GM12872 (cell line): ENCODE measurements at regions not wholly inside any gene's neighbourhood (a gene's known extent, or its start where the extent isn't known, plus 50 kb on each side); places are given as distances from the start of the nearest gene placed in this dataset.

Experiments used
- TF ChIP-seq, protein P1 (sequence below): IDR thresholded peaks from 3 replicates; pipeline ENCODE4 v1.5.1; 2011; ENCODE audit warnings: low read depth, mild to moderate bottlenecking, low read length, moderate library complexity; ENCODE audit not compliant: insufficient read depth

DNA sequence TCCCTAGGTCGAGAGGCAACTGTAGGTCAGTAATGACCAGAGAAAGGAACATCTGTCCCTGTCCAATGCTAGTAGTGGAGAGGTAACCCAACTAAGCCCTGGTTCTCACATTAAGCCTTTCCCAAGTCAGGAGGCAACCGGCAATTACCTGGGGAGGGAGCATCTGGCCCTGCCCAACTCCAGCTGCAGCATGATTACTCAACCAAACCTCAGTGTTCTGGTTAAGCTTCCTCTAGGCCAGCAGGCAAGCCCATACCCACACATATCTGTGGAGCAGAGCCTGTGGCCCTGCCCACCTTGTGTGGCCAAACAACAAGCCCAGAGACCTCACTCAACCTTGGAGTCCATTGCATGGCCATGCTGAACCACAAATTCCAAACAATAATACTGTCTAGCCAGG, 220.8 kb upstream of the SLC24A2 start:
- TF ChIP-seq, protein P1, sequence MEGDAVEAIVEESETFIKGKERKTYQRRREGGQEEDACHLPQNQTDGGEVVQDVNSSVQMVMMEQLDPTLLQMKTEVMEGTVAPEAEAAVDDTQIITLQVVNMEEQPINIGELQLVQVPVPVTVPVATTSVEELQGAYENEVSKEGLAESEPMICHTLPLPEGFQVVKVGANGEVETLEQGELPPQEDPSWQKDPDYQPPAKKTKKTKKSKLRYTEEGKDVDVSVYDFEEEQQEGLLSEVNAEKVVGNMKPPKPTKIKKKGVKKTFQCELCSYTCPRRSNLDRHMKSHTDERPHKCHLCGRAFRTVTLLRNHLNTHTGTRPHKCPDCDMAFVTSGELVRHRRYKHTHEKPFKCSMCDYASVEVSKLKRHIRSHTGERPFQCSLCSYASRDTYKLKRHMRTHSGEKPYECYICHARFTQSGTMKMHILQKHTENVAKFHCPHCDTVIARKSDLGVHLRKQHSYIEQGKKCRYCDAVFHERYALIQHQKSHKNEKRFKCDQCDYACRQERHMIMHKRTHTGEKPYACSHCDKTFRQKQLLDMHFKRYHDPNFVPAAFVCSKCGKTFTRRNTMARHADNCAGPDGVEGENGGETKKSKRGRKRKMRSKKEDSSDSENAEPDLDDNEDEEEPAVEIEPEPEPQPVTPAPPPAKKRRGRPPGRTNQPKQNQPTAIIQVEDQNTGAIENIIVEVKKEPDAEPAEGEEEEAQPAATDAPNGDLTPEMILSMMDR = no peak

- TF ChIP-seq, protein P1 = no peak
Measured at GRCh38 chr9:20002011-20002410, 213.2 kb upstream of the SLC24A2 start.

- TF ChIP-seq, protein P1 = no peak
Measured at GRCh38 chr9:20001058-20001457, 212.2 kb upstream of the SLC24A2 start.

DNA sequence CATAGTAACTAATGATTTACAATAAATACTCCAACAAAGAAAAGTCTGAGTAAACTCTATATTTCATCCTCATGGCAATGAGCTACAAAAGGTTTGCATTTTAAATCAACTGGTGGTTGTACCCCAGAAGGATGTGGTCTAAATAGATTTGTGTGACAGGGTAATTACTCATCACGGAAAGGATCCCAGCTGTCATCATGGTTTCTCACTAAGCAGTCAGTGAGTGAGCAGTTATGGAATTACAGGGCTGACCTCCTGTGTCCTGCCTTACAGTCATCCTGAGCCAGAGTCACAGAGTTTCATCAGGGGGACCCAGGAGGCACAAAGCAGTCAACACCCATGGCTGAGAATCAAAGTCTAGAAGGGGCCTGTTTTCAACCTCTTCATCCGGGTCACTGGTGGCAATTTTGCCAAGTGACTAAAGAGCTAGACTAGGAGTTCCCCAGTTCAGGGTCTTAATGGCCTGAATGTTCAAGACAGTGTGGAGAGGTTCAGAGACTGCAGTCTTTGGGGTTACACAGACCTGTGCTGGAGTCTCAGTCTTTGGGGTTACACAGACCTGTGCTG, 210.7 kb upstream of the SLC24A2 start:
- TF ChIP-seq, protein P1 = no peak

GRCh38 chr9:19998823-19999455, 210.1 kb upstream of the SLC24A2 start:
- TF ChIP-seq, protein P1 = no peak

- TF ChIP-seq, protein P1 = no peak
Measured at GRCh38 chr9:19998153-19998552, 209.3 kb upstream of the SLC24A2 start.

- TF ChIP-seq, protein P1 = no peak
Measured at GRCh38 chr9:19995619-19996018, 206.8 kb upstream of the SLC24A2 start.
